GM19239 (cell line): ENCODE measurements at regions not wholly inside any gene's neighbourhood (a gene's known extent, or its start where the extent isn't known, plus 50 kb on each side); places are given as distances from the start of the nearest gene placed in this dataset.
"Not testable (repeated sequence)": the region's sequence is repeated elsewhere in the genome, so short reads cannot be mapped to it uniquely, and the experiment has no call there.

Source experiments
- DNase-seq: peaks from one replicate; pipeline ENCODE4 v3.0.0; 2011; ENCODE audit warnings: low spot score; ENCODE audit not compliant: insufficient read length
- FAIRE-seq: peaks from 2 replicates; lab custom pipeline; 2011; peaks lifted over from hg19 to GRCh38; lab: Jason Lieb, UNC

DNA sequence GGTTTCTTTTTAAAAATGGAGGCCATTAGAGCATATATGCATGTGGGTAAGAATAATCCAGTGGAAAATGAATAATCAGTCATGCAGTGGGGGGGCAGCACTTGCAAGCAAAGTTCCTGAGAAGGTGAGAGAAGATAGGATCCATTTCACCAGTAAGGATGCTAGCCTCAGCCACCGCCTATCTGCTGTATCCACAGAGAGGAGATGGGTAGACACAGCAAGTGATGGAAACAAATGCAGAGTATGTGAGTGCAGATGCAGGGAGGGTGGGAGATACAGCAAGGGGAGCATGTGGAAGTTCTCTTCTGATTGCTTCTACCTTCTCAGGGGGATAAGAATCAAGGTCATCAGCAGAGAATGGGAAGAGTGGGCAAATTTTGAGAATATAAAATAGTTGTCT lies 171.4 kb upstream of the PDE1C start:
- FAIRE-seq (no peak), DNase-seq (no peak)

DNA sequence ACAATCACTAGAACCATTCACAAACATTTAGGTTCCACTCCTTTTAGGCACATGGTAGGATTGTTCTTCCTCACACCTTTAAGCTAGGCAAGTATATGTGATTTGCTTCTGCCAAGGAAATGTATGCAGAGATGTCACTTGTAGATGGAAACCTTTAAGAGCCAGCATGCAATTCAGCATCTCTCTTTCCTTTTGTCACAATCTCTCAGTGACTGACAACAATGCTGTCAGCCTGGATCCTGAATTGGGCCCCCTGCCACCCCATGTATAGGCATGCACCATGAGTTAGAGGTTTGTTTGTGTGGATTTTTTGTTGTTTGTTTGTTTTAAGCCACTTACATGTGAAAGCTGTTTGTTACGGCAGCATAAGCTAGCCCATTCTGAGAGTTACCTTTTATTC lies 169.6 kb upstream of the PDE1C start:
- FAIRE-seq (no peak), DNase-seq (no peak)

DNA sequence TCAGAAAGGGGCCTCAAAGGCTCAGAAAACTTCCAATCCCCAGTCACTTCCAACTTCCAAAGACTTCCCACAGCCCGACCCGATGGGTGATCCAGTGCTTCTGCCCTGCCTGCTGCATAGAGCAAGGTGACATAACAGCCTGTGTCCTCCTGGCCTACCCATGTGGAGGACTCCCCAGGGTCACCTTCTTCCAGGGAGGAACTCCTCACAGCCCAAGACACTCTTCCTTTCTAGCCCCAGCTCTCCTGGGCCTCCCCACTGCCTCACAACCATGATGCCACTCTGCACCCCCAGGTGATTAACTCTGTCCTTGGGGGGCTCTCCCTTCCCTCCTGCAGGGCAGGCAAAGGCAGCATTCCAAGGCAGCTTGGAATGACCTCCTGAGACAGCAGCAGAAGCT lies 158.4 kb upstream of the PDE1C start:
- no peak for FAIRE-seq
- no peak for DNase-seq

DNA sequence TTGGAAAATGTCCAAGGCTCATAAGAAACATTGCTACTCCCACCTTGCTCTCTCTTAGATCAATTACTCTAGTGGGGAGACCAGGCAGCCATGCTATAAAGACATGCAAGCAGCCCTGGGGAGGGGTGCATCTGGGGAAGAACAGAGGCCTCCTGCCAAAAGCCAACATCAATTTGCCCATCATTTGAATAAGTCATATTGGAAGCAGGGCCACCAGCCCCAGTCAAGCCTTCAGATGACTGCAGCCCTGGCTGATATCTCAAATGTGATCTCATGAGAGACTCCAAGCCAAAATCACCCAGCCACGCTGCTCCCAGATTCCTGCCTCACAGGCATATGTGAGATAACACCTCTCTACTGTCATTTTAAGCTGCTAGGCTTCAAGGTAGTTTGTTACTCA lies 157.5 kb upstream of the PDE1C start:
- no peak for DNase-seq
- no peak for FAIRE-seq

DNA sequence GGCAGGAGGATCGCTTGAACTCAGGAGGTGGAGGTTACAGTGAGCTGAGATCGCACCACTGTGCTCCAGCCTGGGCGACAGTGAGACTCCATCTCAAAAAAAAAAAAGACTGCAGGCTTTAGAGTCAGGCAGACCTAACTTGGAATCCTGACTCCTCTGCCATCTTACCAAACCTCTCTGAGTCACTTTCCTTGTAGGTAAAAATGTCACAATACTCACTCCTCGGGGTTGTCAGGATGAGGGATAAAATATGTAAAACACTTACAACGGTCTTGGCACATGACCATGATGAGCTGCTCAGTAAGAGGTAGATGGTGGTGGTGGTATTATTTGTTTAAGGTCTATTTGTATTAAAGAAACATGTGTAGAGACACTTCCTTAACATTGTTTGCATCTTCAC lies 154.1 kb upstream of the PDE1C start:
- FAIRE-seq (no peak), DNase-seq (no peak)

DNA sequence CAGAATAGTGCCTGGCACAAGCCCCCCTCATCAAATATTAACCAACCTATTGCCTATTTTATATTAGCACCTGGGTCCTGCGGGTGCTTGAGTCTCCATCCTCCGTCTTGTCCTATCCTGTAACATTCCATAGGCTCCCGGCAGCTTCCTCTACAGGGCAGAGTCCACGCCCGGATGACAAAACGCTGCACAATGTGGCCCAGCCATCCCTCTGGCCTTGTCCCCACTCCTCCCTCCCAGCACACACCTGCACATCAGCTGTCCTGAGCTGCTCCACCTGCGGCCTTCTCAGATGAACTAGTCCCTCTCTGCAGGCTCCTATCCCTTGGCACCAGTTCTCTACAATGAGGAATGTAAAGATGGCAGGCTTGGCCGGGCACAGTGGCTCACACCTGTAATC lies 153.5 kb upstream of the PDE1C start:
- FAIRE-seq (no peak), DNase-seq (no peak)

DNA sequence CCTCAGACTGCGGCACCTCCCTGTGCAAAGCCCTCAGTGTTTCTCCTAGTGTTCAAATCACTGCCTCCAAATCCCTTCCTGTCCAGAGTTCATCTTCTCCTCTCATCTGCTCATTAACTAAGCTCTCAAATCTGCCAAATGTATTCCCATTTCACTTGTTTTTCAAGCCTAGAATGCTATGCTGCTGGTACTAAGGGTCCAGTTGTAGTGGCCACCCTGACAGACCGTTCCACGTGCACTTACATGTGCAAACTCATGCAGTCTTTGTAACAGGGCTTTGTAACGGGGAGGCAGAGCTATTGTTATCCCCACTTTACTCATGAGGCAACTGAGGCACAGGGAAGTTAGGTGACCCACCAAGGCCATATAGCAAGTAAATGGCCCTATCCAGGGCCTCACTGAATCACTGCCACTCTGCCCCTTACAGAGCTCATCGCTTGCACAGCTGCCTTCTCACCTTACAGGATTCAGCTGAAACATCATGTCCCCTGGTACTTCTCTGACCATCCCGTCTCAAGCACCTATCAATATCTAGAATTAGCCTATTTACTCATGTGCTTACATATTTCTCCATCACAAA lies 153.0 kb upstream of the PDE1C start:
- DNase-seq: no peak
- no peak for FAIRE-seq

DNA sequence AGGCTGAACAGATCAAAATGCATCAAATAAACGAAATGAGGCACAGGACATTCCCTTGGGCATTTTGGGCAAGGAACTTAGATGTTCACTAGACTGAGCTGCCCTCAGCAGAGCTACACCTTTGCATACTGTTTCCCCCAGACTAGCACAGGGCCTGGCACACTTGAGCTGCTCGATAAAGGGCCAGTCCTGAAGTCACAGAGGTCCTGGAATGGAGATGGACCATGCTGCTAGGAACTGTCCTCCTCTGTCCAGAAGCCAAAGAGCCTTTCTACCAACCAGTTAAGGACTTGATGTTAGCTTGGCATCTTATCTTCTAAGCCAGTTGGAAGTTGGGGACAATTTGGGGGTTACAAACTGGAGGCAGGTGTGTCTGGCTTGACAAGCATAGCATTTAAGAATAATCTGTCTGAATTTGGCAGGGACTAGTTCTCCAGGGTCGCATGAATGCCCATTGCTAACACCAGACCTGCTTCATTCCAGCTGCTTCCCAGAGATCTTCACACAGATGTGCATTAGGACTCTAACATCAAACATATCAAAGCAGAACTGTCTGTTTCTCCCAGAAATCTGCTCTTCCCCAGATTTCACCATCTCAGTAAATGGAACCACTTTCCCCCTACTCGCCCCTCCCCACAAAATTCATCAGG lies 152.2 kb upstream of the PDE1C start:
- FAIRE-seq (no peak), DNase-seq (no peak)

DNA sequence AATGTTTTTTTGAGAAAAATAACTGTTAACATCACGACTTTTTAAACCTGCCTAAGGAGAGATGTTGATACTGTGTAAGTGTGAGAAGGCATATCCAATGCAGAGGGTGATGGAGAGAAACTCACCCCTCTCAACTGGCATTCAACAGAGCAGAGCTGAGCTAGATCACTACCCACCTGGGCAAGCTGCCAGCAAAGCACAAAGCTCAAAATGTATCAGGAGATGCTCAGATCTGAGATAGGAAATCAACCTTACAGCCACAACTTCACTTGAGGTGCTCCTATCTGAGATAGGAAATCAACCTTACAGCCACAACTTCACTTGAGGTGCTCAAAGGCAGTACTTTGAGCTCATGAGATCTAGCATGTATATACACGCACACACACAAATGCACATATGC lies 151.5 kb upstream of the PDE1C start:
- FAIRE-seq: no peak
- no peak for DNase-seq

DNA sequence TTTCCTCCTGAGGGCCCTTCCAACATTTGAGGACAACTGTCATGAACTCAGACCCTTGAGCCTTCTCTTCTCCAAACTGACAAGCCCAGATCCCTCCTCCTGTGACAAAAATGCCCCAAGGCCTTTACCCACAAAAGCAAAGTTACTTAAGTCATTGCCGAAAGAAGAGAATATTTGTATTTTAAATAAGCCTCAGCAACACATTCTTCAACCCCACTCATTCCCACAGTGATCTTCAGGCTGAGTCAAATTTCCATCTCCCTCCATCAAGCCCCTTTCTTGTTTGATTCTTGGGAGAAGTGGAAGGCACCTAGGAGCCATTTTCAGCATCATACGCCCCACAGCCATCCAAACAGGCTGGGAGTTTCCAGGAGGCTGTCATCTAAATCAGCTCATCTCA lies 150.8 kb upstream of the PDE1C start:
- no peak for FAIRE-seq
- no peak for DNase-seq

DNA sequence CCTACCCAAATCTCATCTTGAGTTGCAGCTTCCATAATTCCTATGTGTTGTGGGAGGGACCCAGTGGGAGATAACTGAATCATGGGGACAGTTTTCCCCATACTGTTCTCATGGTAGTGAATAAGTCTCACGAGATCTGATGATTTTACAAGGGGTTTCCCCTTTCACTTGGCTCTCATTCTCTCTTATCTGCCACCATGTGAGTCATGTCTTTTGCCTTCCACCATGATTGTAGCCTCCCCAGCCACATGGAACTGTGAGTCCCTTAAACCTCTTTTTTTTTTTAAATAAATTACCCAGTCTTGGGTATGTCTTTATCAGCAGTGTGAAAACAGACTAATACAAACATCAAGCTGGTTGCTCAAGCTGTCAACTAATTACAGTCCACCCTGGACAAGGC lies 149.6 kb upstream of the PDE1C start:
- not testable (repeated sequence) for DNase-seq, FAIRE-seq

DNA sequence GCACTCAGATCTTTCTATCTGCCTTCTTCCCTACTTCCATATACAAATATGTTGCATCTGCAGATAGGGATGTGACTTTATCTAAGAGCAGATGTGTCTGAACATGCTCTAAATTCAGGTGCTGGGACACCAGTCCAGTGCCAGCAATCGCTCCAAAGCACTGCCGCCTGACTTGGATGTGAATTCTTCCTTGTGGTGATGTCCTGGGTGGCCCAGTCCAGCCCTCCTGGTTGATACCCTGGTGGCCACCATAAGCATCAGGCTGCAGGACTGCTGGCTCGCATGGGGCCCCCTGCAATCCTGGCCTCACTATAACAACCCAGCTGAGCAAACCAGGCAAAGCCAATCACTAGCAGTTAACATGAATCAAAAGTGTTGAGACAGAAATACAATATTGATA lies 149.2 kb upstream of the PDE1C start:
- FAIRE-seq (no peak), DNase-seq (no peak)

DNA sequence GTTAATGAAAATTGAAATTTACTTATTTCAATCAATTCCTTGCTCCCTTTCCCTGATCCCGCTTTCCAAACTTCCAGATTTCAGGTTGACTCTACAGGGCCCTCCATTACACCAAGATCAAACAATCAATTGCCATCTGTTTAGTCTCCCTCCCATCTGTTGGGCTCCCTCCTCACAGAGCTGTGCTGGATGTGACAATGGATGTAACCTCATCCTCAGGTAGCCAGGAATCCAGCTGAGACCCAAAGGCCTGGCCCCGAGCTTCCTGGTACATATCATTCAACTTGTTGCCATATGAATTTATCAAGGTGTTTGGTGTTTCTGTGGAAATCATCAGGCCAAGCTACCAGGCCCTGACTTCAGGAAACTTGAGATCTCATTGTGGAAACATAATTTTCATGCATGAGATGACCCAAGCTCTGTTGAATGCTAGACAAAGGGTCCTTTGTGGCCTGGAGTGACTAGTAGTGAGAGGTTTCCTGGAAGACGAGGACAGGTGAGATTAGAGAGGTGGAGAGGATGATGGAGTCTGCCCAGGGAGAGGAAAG lies 148.6 kb upstream of the PDE1C start:
- DNase-seq (no peak), FAIRE-seq (no peak)

DNA sequence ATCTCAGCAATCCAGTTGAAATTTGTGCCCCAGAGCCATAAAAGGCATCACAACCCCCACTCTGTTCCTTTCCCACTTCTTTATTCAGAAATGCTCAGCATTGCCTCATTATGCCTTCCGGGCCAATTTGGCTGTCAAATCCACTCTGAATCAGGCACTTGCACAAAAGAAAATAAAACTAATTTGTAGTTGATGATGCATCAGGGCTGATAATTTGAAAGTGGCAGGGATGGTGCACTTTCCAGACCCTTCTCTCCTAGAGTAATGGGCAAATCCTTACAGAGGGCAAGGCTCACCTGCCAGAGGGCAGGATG lies 147.9 kb upstream of the PDE1C start:
- DNase-seq (no peak), FAIRE-seq (no peak)

DNA sequence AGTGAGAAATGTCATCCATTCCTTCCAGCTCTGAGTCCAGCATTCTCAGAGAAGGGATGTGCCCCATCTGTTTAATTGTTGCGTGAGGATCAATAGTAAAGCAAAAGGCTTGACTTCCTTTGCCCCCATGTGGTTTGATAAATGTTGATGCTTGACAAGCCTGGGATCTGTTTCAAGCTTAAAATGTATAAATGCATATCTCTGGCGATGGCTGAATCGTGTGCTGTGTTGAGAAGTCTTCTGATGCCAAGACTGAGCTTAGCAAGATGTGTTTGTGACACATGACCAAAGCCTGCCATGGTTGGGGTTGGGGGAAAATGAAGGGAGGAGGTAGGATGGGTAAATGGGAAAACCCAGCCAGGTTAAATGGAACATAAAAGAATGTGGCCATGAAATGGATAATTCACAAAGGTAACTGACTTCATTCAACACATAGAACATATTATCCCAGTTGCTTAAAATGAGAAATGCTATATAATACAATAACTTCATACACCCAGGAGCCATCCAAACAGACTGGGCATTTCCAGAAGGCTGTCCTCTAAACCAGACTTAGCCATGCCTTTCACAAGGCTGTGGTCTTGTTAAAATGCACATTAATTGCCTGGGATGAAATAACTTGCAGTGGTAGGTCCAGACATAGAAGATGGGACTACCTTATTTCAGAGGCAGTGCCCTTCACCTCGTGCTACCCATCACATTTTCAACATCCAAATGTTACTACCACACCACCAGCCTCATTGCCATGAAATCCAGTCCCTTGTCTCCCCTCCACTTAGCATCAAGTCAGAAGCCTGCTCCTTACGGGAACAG lies 147.3 kb upstream of the PDE1C start:
- DNase-seq (no peak), FAIRE-seq (no peak)

DNA sequence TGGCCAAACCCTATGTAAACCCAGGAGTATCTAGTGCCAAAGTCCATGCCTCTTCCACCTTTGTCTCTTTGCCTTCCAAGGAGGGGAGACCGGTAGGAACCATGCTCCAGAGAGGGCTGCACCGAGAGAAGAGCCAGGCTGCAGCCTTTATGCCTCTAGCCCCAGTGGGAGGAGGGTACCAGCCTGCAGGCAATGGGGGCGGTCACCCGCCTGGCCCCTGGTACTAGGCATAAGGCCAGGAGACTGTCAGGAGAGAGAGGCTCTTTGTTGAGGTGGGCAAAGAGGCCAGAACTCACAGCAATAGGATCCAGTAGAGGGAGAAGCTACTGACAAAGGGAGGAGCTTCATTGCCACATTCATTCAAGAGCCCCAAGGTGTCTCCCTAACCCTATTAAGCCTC lies 146.6 kb upstream of the PDE1C start:
- DNase-seq: no peak
- no peak for FAIRE-seq

DNA sequence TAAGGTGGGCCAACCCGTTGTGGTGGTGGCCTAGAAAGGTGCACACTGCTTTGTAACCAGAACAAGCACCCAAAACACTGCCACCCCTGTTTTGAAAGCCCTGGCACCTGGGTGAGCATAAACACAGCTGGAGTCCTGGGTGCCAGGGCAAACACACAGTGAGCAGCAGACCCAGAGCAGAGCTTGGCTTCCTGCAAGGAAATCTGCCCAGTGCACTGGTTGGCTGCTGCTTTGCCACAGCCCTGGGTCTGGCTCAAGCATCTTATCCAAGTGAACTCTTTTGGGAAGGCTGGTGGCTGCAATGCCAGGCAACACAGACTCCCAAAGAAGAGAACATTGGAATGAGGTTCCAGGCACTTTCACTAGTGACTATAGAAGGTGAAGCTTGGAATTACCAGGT lies 145.5 kb upstream of the PDE1C start:
- FAIRE-seq (no peak), DNase-seq (no peak)

DNA sequence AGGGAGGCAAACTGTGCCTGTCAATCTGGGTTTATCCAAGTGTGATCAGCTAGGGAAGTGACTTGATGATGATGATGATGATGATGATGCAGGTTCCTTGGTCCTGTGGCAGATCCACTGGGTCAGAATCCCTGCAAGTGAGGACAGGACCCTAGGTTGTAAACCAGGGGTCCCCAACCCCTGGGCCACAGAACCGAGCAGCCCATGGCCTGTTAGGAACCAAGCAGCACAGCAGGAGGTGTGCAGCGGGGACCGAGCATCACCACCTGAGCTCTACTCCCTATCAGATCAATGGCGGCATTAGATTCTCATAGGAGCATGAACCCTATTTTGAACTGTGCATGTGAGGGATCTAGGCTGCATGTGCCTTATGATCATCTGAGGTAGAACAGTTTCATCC lies 144.7 kb upstream of the PDE1C start:
- FAIRE-seq (no peak), DNase-seq (no peak)

DNA sequence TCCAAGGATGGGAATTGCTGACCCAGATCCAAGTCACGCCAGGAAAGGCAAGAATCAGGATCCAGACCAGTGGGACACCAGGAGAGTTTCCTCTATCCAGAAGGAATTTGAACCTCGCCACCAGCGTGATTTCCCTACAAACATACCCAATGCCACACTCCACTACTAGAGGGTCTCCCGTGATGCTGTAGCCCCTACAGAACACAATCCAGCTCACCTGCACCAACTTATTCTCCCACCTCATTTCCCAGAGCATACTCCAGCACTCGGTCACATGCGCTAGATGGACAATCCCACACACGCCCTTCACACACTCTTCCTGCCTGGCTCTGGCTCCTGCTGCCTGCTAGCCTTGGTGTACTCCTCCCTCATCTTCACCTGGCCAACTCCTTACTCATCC lies 142.1 kb upstream of the PDE1C start:
- no peak for DNase-seq
- FAIRE-seq: no peak

DNA sequence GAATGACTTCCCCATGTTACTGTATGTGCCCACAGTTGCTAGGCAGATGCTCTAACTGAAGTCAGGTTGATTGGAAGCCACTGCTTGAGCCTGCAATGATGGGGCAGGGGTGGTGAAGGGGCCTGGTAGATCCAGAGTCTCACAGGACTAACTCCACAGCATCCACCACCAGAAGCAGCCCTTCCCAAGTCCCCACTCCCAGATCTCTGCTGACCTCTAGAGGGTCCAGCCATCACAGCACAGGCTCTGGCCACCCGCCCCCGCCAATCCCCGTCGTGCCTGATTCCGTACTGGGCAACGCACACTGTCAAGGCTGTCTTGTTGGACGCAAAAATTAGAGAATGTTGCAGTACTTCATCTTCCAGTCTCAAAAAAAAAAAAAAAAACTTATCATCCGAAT lies 136.8 kb upstream of the PDE1C start:
- DNase-seq: no peak
- FAIRE-seq: no peak

DNA sequence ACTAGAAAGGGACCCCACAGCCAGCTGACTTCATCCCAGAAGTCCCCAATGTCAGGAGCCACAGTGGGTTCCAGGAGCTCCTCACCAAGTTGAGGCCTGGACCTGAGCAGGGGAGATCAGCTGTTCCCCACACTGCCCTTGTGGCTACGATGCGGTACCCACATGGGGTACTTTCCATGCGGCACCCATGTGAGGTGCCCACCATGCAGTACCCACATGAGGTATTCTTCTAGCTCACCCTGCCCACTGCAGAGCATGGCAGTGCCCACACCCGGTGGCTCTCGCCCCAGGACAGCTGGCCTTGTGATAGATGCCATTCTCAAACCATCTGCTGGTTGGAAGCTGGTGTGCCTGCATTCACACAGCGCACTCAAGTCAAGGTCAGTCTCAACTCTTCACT lies 136.3 kb upstream of the PDE1C start:
- DNase-seq (no peak), FAIRE-seq (no peak)
